ENCODE measurements at regions not wholly inside any gene's neighbourhood (a gene's known extent, or its start where the extent isn't known, plus 50 kb on each side); places are given as distances from the start of the nearest gene placed in this dataset.

GRCh38 chr14:97710726-97711125 lies 913.5 kb downstream of the VRK1 start:
- no peak for TF ChIP-seq EZH2 (IDR thresholded peaks at IDR 0.05; ENCODE audit: borderline replicate concordance, insufficient read depth, low read length, poor library complexity, severe bottlenecking)
- TF ChIP-seq CTCF (IDR thresholded peaks at IDR 0.05; ENCODE audit: poor library complexity, severe bottlenecking) = no peak
- TF ChIP-seq EP300 (conservative IDR thresholded peaks at IDR 0.05; ENCODE audit: poor library complexity, severe bottlenecking) = no peak

Data from neural cell (in vitro differentiated cells).